ENCODE measurements at regions not wholly inside any gene's neighbourhood (a gene's known extent, or its start where the extent isn't known, plus 50 kb on each side); places are given as distances from the start of the nearest gene placed in this dataset.

DNA sequence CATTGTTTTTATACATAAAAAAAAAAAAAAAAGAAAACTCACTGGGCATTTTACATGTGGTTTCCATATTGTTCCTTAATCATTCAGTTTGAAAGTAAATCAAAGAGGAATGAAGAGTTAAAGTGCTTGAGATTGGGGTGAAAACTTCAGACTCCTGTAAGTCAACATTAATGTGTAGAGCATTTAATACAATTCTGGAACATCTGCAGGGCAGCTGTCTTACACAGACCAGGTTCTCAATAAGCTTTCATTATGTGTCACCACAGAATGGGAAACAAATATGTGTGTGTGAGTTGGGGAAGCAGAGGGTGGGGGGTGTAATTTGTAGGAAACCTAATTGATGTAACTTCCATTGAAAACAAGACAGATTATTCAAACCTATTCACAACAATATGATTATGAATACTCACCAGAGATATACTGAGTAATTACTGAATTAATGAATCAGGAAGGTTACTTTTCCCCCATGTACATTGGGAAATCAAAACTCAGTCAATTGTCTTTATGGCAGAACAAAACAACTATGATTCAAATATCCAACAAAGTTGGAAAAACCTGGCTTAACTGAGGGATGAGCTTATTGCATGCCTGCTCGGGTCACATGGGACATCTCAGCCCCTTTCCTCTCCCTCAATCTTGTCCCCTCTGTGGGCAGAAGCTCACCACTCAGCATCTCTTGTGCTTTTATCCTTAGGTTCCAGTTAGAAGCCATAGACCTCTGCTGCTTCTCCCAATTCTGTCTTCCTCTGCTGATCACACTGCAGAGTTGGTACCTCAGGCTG is 281.2 kb upstream of the THBS1 start:
- TF ChIP-seq, protein P1, sequence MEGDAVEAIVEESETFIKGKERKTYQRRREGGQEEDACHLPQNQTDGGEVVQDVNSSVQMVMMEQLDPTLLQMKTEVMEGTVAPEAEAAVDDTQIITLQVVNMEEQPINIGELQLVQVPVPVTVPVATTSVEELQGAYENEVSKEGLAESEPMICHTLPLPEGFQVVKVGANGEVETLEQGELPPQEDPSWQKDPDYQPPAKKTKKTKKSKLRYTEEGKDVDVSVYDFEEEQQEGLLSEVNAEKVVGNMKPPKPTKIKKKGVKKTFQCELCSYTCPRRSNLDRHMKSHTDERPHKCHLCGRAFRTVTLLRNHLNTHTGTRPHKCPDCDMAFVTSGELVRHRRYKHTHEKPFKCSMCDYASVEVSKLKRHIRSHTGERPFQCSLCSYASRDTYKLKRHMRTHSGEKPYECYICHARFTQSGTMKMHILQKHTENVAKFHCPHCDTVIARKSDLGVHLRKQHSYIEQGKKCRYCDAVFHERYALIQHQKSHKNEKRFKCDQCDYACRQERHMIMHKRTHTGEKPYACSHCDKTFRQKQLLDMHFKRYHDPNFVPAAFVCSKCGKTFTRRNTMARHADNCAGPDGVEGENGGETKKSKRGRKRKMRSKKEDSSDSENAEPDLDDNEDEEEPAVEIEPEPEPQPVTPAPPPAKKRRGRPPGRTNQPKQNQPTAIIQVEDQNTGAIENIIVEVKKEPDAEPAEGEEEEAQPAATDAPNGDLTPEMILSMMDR (IDR thresholded peaks at IDR 0.05): no peak
- no peak for TF ChIP-seq POLR2A (IDR thresholded peaks at IDR 0.05)

All from lower leg skin (tissue), 3 donors.